ENCODE measurements at regions not wholly inside any gene's neighbourhood (a gene's known extent, or its start where the extent isn't known, plus 50 kb on each side); places are given as distances from the start of the nearest gene placed in this dataset.

GRCh38 chr20:58056021-58056591, 172.3 kb downstream of the ANKRD60 start:
- Histone ChIP-seq H3K4me3 (ENCODE audit: insufficient read depth, low read depth, low read length) (no peak overlapping the region), H2BK5ac (ENCODE audit: low read depth, low read length, poor library complexity, severe bottlenecking) (no peak overlapping the region), H3K9me3 (ENCODE audit: control insufficient read depth, insufficient read depth, low read length) (no peaks in the 10 kb centered on the region), H3K23ac (ENCODE audit: low read depth, low read length) (no peak overlapping the region), H3K4ac (ENCODE audit: low read depth, low read length) (no peak overlapping the region), H2AK9ac (replicated peaks; ENCODE audit: low read depth, low read length, poor library complexity) (no peak overlapping the region), H2BK120ac (ENCODE audit: low read depth, low read length) (no peak overlapping the region), H3K18ac (ENCODE audit: low read depth, low read length) (no peak overlapping the region), H2AK5ac (ENCODE audit: low read depth, low read length) (no peak overlapping the region), H3K14ac (replicated peaks; ENCODE audit: low read depth, low read length) (no peak overlapping the region), H4K20me1 (ENCODE audit: insufficient read depth, low read length) (no peaks in the 10 kb centered on the region), H3K9ac (ENCODE audit: low read depth, low read length) (no peak overlapping the region), H4K91ac (ENCODE audit: insufficient read depth, low read depth, low read length) (no peak overlapping the region), H4K5ac (ENCODE audit: low read depth, low read length) (no peak overlapping the region), H3K4me2 (ENCODE audit: low read depth, low read length) (no peak overlapping the region), H3K4me1 (ENCODE audit: control insufficient read depth, insufficient read depth, low read length) (no peaks in the 10 kb centered on the region), H2AFZ (replicated peaks; ENCODE audit: low read length, poor library complexity) (no peak overlapping the region), H3K56ac (ENCODE audit: extremely low read depth, insufficient read depth, low read length) (no peak overlapping the region), H3K79me1 (ENCODE audit: low read depth in 1 of 2, low read length in 2 of 2) (no peaks in the 10 kb centered on the region), H3K9me1 (ENCODE audit: insufficient read depth, low read length) (no peaks in the 10 kb centered on the region), H3K36me3 (ENCODE audit: control insufficient read depth, insufficient read depth, low read length) (no peaks in the 10 kb centered on the region), H4K8ac (ENCODE audit: low read depth in 2 of 2, low read length in 2 of 2) (no peak overlapping the region), H2BK20ac (ENCODE audit: low read depth, low read length) (no peak overlapping the region), H2BK15ac (ENCODE audit: low read depth, low read length) (no peak overlapping the region), H3K27ac (ENCODE audit: insufficient read depth, low read length) (no peak overlapping the region), H3K27me3 (ENCODE audit: control insufficient read depth, insufficient read depth, low read length) (no peaks in the 10 kb centered on the region; the same call in 1 of the 2 replicates)
- no TSS peak for BruUV-seq (replicated peaks)
- no peak for DNase-seq
- dilution Hi-C loops (cut with HindIII; ENCODE audit: low sequenced_read_pairs, unreplicated experiment) (no loop called here), intact Hi-C loops (cut with micrococcal nuclease) (no loop called here), in situ Hi-C loops (cut with MboI; ENCODE audit: low sequenced_read_pairs) (no loop called here)
- ChIA-PET POLR2A (ENCODE audit: unreplicated experiment) (no interaction called here), CTCF (no interaction called here)
- ATAC-seq (ENCODE audit: low read depth), result no peak
- TF ChIP-seq USF2 (IDR thresholded peaks at IDR 0.05; ENCODE audit: low read depth, low read length) (no peak), ELK1 (IDR thresholded peaks at IDR 0.05; ENCODE audit: borderline replicate concordance, low read depth, low read length) (no peak), MXI1 (IDR thresholded peaks at IDR 0.05; ENCODE audit: borderline replicate concordance, low read depth, low read length) (no peak), CTCF (conservative IDR thresholded peaks at IDR 0.05; ENCODE audit: low read depth, low read length) (no peak), CHD1 (IDR thresholded peaks at IDR 0.05; ENCODE audit: low read depth, low read length) (no peak), BHLHE40 (IDR thresholded peaks at IDR 0.05; ENCODE audit: low read depth, low read length) (no peak), FOS (IDR thresholded peaks at IDR 0.05; ENCODE audit: low read depth, low read length) (no peak), SMC3 (IDR thresholded peaks at IDR 0.05; ENCODE audit: low read depth, low read length) (no peak), RCOR1 (IDR thresholded peaks at IDR 0.05; ENCODE audit: insufficient replicate concordance, low read length) (no peak), POLR2A (IDR thresholded peaks at IDR 0.05; ENCODE audit: low read depth, low read length) (no peak), CEBPB (IDR thresholded peaks at IDR 0.05; ENCODE audit: low read depth, low read length) (no peak), NFE2L2 (IDR thresholded peaks at IDR 0.05; ENCODE audit: low read depth, low read length) (no peak), RFX5 (IDR thresholded peaks at IDR 0.05; ENCODE audit: low read depth, low read length) (no peak), RAD21 (IDR thresholded peaks at IDR 0.05; ENCODE audit: low read length) (no peak), MAFK (IDR thresholded peaks at IDR 0.05; ENCODE audit: low read depth, low read length) (no peak), MAZ (IDR thresholded peaks at IDR 0.05; ENCODE audit: borderline replicate concordance, low read depth, low read length) (no peak)
- WGBS, 2 experiments (ENCODE audit: extremely low coverage in 2 of 2, insufficient read length in 1 of 2), result 60% methylated on average over 1 of the region's 10 CpGs; no CpG with 5 or more reads in 1 of the 2 experiments

All from IMR-90 (cell line).